ENCODE measurements at regions not wholly inside any gene's neighbourhood (a gene's known extent, or its start where the extent isn't known, plus 50 kb on each side); places are given as distances from the start of the nearest gene placed in this dataset.

- H3K4me3 ChIP-seq (replicated peaks in 1 of 2; ENCODE audit: low read depth in 2 of 2, low read length in 2 of 2), result no peak overlapping the region
- no peak for TF ChIP-seq CTCF (IDR thresholded peaks at IDR 0.05; ENCODE audit: low read depth, low read length)
- no peak for DNase-seq (ENCODE audit: low read depth in 2 of 2)
Measured at GRCh38 chr17:79501910-79502309, 108.9 kb downstream of the RBFOX3 start.

GRCh38 chr17:79500745-79501618 is 109.9 kb downstream of the RBFOX3 start:
- no peak for TF ChIP-seq CTCF (IDR thresholded peaks at IDR 0.05; ENCODE audit: low read depth, low read length)
- no peak overlapping the region for H3K4me3 ChIP-seq (replicated peaks in 1 of 2; ENCODE audit: low read depth in 2 of 2, low read length in 2 of 2)
- DNase-seq (ENCODE audit: low read depth in 2 of 2), result no peak

- no peak for DNase-seq (ENCODE audit: low read depth in 2 of 2)
- H3K4me3 ChIP-seq (replicated peaks in 1 of 2; ENCODE audit: low read depth in 2 of 2, low read length in 2 of 2), result no peak overlapping the region
- no peak for TF ChIP-seq CTCF (IDR thresholded peaks at IDR 0.05; ENCODE audit: low read depth, low read length)
Measured at GRCh38 chr17:79498854-79499253, 112.0 kb downstream of the RBFOX3 start.

GRCh38 chr17:79497777-79498348 is 113.0 kb downstream of the RBFOX3 start:
- DNase-seq (ENCODE audit: low read depth in 2 of 2), result no peak
- no peak for TF ChIP-seq CTCF (IDR thresholded peaks at IDR 0.05; ENCODE audit: low read depth, low read length)
- H3K4me3 ChIP-seq (replicated peaks in 1 of 2; ENCODE audit: low read depth in 2 of 2, low read length in 2 of 2), result no peak overlapping the region

DNA sequence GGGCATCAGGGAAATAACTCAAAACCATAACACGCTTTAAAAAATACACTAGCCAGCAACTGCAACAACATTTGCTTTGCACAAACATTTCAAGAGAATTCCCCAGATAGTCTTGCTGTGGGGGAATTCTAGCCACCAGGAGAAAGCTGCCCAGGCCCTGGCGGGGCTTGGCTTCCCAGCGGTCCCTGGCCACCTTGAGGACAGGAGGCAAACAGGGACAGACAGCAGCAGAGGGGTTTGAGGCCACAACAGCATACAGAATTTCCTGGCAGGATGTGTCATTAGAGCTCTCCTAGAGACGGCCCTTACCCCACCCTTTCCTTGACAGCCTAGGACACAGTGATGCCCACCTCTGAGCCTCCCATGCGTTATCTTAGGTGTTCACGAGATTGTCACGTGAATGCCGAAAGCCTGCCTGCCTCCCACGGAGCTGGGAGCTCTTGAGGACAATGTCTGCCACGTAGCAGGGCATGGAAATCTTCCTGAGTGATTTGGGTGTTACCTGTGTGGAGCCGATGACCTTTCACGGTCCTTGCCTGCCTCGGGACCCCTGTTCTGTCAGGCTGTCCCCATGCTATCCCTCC is 114.3 kb downstream of the RBFOX3 start:
- TF ChIP-seq CTCF (IDR thresholded peaks at IDR 0.05; ENCODE audit: low read depth, low read length), result no peak
- DNase-seq (ENCODE audit: low read depth in 2 of 2), result no peak
- H3K4me3 ChIP-seq (replicated peaks in 1 of 2; ENCODE audit: low read depth in 2 of 2, low read length in 2 of 2), result no peak overlapping the region

DNA sequence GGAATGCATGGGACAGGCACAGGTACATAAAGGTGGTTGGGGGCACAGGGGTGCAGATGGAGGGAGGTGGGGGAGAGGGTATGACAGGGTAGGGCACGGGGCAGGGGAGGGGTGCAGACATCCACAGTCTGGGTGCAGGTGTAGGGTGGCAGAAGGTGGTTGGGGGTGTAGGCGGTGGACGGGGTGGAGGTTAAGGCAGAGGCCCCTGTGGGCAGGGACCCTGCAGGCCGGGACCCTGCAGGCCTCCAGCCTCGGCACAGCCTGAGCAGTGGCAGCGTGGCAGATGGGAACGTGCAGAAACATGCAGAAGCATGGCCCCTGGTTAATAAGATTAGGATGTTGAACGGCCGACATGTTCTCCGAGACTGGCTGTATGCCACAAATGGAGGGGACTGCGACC is 115.2 kb downstream of the RBFOX3 start:
- H3K4me3 ChIP-seq (replicated peaks in 1 of 2; ENCODE audit: low read depth in 2 of 2, low read length in 2 of 2), result no peak overlapping the region
- TF ChIP-seq CTCF (IDR thresholded peaks at IDR 0.05; ENCODE audit: low read depth, low read length), result no peak
- no peak for DNase-seq (ENCODE audit: low read depth in 2 of 2)

All from cardiac fibroblast (primary cell).